ENCODE measurements at regions not wholly inside any gene's neighbourhood (a gene's known extent, or its start where the extent isn't known, plus 50 kb on each side); places are given as distances from the start of the nearest gene placed in this dataset.

DNA sequence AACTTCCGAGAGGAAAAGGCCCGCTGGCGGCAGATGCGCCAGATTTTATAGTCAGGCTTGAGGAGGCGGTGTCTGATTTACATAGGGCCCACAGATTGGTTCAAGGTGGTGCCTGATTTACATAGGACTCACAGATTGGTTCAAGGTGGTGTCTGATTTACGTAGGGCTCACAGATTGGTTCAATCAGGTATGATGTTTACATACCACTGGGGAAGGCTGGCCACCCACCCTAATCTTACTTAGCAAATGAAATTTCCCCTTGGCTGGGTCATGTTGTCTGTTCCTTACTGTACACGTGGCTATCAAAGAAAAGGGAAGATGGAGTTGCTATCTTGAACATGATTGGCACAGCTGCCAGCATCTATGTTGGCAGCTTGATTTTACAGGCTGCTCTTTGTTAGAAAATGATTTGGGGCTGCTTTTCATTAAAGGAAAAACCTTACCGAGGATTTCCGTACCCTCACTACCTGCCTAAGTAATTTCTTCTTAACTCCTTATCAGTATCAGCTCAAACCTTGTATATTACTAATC, 96.3 kb downstream of the SETD4 start:
- 67% methylated on average over 2 of the region's 9 CpGs for WGBS (ENCODE audit: insufficient coverage)
- no peak for DNase-seq
- Histone ChIP-seq H3K36me3 (ENCODE audit: control insufficient read depth, insufficient read depth, low read length) (no peaks in the 10 kb centered on the region), H3K27ac (ENCODE audit: low read length) (no peak overlapping the region), H3K27me3 (ENCODE audit: control insufficient read depth, insufficient read depth, low read length) (no peaks in the 10 kb centered on the region), H3K4me1 (ENCODE audit: control insufficient read depth, insufficient read depth, low read length) (no peaks in the 10 kb centered on the region), H3K9me3 (replicated peaks; ENCODE audit: control insufficient read depth, low read depth, low read length) (no peaks in the 10 kb centered on the region), H3K4me3 (ENCODE audit: low read length) (no peak overlapping the region)

DNA sequence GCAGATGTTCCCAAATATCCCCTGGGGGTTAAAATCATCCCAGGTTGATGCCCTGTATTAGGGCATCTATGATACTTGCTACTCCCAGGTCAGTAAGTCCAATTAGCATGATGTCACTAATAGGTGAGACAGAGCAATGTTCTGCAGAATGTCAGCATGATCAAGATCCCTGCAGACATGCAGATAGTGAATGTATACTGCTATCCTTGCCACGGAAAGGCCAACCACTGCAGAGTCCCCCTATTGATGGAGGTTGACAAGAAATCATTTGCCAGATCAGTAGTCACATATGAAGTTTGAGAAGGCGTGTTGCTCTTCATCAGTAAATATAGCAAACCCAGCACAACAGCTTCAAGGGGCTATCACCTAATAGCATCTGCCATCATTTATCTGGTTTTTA, 97.4 kb downstream of the SETD4 start:
- no peak for DNase-seq
- no peak overlapping the region for H3K4me3 ChIP-seq (ENCODE audit: low read length)
- no peaks in the 10 kb centered on the region for H3K9me3 ChIP-seq (replicated peaks; ENCODE audit: control insufficient read depth, low read depth, low read length)
- H3K27me3 ChIP-seq (ENCODE audit: control insufficient read depth, insufficient read depth, low read length): peaks cover 2% of the 10 kb centered on the region
- WGBS (ENCODE audit: insufficient coverage): 86% methylated on average over 1 of the region's 2 CpGs
- H3K4me1 ChIP-seq (ENCODE audit: control insufficient read depth, insufficient read depth, low read length): no peaks in the 10 kb centered on the region
- H3K27ac ChIP-seq (ENCODE audit: low read length): no peak overlapping the region
- H3K36me3 ChIP-seq (ENCODE audit: control insufficient read depth, insufficient read depth, low read length): no peaks in the 10 kb centered on the region

DNA sequence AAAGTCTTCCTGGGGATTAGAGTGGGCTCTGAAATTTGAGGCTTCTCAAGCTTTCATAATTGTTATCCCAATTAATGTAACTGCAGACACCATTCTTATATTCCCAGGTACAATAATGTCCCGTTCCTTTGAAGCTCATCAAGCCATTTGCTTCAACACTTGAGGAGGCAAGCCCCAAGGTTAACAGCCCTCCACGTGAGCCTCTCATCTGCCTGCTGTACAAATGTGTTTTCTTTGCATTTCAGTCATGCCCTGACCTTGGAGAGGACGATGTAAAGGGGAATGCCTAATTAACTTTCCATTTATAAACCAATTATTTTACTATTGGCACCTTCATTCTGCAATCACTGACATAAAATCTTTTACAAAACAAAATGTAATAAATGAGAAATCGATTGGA, 106.3 kb downstream of the SETD4 start:
- Histone ChIP-seq H3K4me1 (ENCODE audit: control insufficient read depth, insufficient read depth, low read length) (no peaks in the 10 kb centered on the region), H3K27me3 (ENCODE audit: control insufficient read depth, insufficient read depth, low read length) (peaks cover 4% of the 10 kb centered on the region), H3K4me3 (ENCODE audit: low read length) (no peak overlapping the region), H3K27ac (ENCODE audit: low read length) (no peak overlapping the region), H3K36me3 (ENCODE audit: control insufficient read depth, insufficient read depth, low read length) (no peaks in the 10 kb centered on the region), H3K9me3 (replicated peaks; ENCODE audit: control insufficient read depth, low read depth, low read length) (no peaks in the 10 kb centered on the region)
- no CpG with 5 or more reads among the region's 4 CpGs for WGBS (ENCODE audit: insufficient coverage)
- DNase-seq: no peak

DNA sequence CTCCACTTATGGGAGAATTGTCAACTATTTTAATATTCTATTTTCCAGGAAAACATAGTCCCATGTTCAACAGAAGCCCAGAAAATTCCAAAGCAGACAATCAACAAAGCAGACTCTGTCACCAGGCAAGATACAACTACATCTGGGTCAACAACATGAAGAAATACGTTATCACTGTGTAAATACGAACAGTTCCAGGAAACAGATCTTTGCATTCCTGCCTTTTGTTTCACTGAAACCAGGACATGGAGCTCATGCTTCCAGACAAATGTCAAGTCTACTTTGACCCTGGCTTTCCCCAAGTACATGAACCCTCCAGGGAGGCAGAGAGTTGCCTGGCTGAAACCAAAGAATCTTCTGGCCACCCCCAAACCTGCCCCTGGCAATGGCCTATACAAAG, 106.7 kb downstream of the SETD4 start:
- H3K4me1 ChIP-seq (ENCODE audit: control insufficient read depth, insufficient read depth, low read length): no peaks in the 10 kb centered on the region
- 41% methylated on average over 2 of the region's 2 CpGs for WGBS (ENCODE audit: insufficient coverage)
- DNase-seq: no peak

DNA sequence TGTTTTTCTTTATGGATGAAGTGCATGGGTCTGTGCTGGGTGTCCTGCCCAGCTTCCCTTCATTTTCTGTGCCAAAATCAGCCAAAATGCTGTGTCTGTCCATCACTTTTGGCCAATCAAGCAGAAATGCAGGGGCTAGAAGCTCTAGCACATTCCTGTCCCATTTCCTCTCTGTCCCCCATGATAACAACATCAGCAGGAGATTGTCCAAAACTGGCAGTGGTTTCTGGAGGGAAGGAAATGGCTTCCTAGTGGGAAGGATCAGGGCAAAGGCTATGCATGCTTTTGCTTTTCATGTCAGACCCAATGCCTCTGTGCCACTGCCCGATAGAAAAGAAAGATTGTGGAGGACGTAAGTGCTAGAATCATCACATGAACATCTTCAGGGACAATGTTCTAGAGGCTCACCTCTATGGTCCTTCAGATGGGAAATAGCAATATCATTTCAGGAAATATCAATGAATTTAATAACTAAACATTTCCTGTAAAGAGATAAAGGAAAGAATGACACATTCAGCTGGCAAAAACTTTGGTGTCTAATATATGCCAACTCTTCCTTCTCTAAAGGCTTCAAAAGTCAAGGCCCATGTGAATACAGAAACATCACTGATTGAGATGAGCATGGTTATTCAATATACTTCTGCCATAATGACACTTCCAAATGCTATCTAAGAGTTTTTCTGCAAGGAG, 107.5 kb downstream of the SETD4 start:
- WGBS (ENCODE audit: insufficient coverage): no CpG with 5 or more reads among the region's 2 CpGs

More for the DNA sequence above, 106.7 kb downstream of the SETD4 start:
- H3K9me3 ChIP-seq (replicated peaks; ENCODE audit: control insufficient read depth, low read depth, low read length): no peaks in the 10 kb centered on the region
- peaks cover 4% of the 10 kb centered on the region for H3K27me3 ChIP-seq (ENCODE audit: control insufficient read depth, insufficient read depth, low read length)
- H3K4me3 ChIP-seq (ENCODE audit: low read length): no peak overlapping the region
- no peaks in the 10 kb centered on the region for H3K36me3 ChIP-seq (ENCODE audit: control insufficient read depth, insufficient read depth, low read length)
- no peak overlapping the region for H3K27ac ChIP-seq (ENCODE audit: low read length)

DNA sequence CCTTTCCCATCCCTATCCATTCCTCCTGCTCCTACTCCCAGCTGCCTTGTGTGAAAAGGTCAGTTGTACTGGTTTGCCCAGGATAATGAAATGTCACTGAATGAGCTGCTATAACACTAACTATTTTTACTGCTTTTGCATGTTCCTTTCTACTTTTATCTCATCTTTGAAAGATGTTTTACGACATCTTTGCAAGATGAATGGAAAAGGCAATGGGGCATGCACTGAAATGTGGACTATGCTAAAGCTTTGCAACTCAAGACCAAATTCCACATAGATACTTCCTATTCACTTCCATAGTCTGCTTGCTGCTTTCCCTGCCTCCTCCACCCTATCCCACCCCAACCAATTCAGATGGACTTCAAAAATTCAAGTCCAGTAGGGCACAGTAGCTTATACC, 111.3 kb downstream of the SETD4 start:
- no peaks in the 10 kb centered on the region for H3K36me3 ChIP-seq (ENCODE audit: control insufficient read depth, insufficient read depth, low read length)
- no CpG with 5 or more reads among the region's 1 CpG for WGBS (ENCODE audit: insufficient coverage)
- no peak overlapping the region for H3K27ac ChIP-seq (ENCODE audit: low read length)
- H3K4me1 ChIP-seq (ENCODE audit: control insufficient read depth, insufficient read depth, low read length): no peaks in the 10 kb centered on the region
- H3K27me3 ChIP-seq (ENCODE audit: control insufficient read depth, insufficient read depth, low read length): no peaks in the 10 kb centered on the region
- no peak for DNase-seq
- no peak overlapping the region for H3K4me3 ChIP-seq (ENCODE audit: low read length)
- no peaks in the 10 kb centered on the region for H3K9me3 ChIP-seq (replicated peaks; ENCODE audit: control insufficient read depth, low read depth, low read length)

More for the DNA sequence above, 107.5 kb downstream of the SETD4 start:
- peaks cover 3% of the 10 kb centered on the region for H3K27me3 ChIP-seq (ENCODE audit: control insufficient read depth, insufficient read depth, low read length)
- H3K9me3 ChIP-seq (replicated peaks; ENCODE audit: control insufficient read depth, low read depth, low read length): no peaks in the 10 kb centered on the region
- no peaks in the 10 kb centered on the region for H3K36me3 ChIP-seq (ENCODE audit: control insufficient read depth, insufficient read depth, low read length)
- H3K4me1 ChIP-seq (ENCODE audit: control insufficient read depth, insufficient read depth, low read length): no peaks in the 10 kb centered on the region
- DNase-seq: no peak
- H3K4me3 ChIP-seq (ENCODE audit: low read length): no peak overlapping the region
- H3K27ac ChIP-seq (ENCODE audit: low read length): no peak overlapping the region

DNA sequence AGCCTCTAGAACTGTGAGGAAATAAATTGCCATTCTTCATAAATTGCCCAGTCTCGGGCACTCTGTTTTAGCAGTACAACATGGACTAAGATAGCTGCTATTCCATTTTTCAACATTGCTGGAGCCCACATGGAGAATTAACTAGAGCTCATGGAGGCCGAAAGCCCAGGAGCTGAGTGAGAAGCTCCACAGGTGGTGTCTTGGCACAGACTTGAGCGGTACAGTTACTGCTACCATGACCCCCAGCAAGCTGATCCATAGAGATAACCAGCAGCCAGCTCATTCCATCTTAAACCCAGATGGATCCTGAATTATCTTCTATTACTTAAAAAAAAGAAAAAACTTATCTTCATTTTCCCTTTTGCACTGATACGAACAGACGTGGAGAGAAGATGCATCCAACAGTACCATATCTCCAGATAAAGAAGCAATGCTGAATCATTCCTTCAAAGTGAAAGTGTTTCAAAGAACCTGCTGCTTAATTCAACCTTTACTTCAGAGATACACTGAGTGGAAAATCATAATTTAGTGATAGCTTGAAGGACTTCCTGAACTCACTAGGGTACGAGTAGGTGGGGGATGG, 115.1 kb downstream of the SETD4 start:
- H3K4me3 ChIP-seq (ENCODE audit: low read length): no peak overlapping the region
- H3K27ac ChIP-seq (ENCODE audit: low read length): no peak overlapping the region
- WGBS (ENCODE audit: insufficient coverage): 90% methylated on average over 2 of the region's 6 CpGs
- no peaks in the 10 kb centered on the region for H3K9me3 ChIP-seq (replicated peaks; ENCODE audit: control insufficient read depth, low read depth, low read length)
- H3K36me3 ChIP-seq (ENCODE audit: control insufficient read depth, insufficient read depth, low read length): no peaks in the 10 kb centered on the region
- H3K4me1 ChIP-seq (ENCODE audit: control insufficient read depth, insufficient read depth, low read length): no peaks in the 10 kb centered on the region
- H3K27me3 ChIP-seq (ENCODE audit: control insufficient read depth, insufficient read depth, low read length): peaks cover 2% of the 10 kb centered on the region
- DNase-seq: no peak

DNA sequence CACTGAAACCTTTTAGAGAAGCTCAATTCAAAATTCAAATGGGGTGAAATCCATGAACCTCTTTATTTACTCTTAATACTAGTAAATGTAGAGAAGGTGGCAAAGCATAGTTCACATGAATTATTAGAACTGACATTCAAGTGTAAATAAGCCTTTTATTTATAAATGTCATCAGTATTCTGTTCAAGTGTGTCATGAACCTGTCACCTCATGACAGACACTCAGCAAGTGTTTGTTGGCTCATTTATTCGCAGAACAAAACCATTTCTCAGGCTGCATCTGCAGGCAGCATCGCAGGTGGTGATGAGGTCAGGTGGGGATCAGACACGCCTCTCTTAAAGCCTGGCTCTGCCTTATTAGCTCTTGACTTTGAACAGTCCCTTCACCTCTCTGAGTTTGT, 116.6 kb downstream of the SETD4 start:
- no peak for DNase-seq
- H3K36me3 ChIP-seq (ENCODE audit: control insufficient read depth, insufficient read depth, low read length): no peaks in the 10 kb centered on the region
- no peak overlapping the region for H3K4me3 ChIP-seq (ENCODE audit: low read length)
- 45% methylated on average over 2 of the region's 3 CpGs for WGBS (ENCODE audit: insufficient coverage)
- H3K27ac ChIP-seq (ENCODE audit: low read length): no peak overlapping the region
- peaks cover 2% of the 10 kb centered on the region for H3K27me3 ChIP-seq (ENCODE audit: control insufficient read depth, insufficient read depth, low read length)
- no peaks in the 10 kb centered on the region for H3K9me3 ChIP-seq (replicated peaks; ENCODE audit: control insufficient read depth, low read depth, low read length)
- no peaks in the 10 kb centered on the region for H3K4me1 ChIP-seq (ENCODE audit: control insufficient read depth, insufficient read depth, low read length)

DNA sequence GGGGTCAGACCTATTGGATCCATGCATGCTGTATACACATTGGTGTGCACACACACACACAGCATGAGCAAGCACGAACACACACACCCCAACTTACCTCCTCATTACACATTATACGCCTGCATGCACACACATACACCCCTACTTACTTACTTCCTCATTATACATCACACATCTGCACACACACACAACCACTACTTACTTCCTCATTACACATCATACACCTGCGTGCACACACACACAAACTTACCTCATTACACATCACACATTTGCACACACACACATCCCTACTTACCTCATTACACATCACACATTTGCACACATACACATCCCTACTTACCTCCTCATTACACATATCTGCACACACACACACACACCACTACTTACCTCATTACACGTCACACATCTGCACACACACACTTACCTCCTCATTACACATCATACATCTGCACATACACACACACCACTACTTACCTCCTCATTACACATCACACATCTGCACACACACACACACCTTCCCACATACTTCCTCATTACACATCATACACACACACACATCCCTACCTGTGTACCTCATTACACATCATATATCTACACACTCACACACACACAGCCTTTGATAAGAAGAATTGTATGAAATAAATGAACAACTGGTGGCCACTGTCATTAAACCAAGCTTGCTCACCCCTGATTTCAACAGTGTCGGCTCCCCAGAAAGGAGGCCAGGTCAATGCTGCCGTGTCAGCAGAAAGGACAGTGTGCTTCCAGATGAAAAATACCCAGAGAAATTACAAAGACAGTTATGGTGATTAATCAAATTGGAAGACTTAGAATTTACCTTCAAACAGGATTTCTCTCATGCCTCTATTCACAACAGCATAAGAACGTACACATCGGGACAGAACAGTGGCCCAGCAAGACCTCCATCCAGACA, 117.8 kb downstream of the SETD4 start:
- no peaks in the 10 kb centered on the region for H3K4me1 ChIP-seq (ENCODE audit: control insufficient read depth, insufficient read depth, low read length)
- peaks cover 2% of the 10 kb centered on the region for H3K27me3 ChIP-seq (ENCODE audit: control insufficient read depth, insufficient read depth, low read length)
- WGBS (ENCODE audit: insufficient coverage): 82% methylated on average over 4 of the region's 8 CpGs
- no peaks in the 10 kb centered on the region for H3K36me3 ChIP-seq (ENCODE audit: control insufficient read depth, insufficient read depth, low read length)
- H3K27ac ChIP-seq (ENCODE audit: low read length): no peak overlapping the region
- no peak overlapping the region for H3K4me3 ChIP-seq (ENCODE audit: low read length)
- DNase-seq: no peak
- no peaks in the 10 kb centered on the region for H3K9me3 ChIP-seq (replicated peaks; ENCODE audit: control insufficient read depth, low read depth, low read length)
